Posterior cingulate gyrus (tissue), 11 donors: ENCODE measurements at regions not wholly inside any gene's neighbourhood (a gene's known extent, or its start where the extent isn't known, plus 50 kb on each side); places are given as distances from the start of the nearest gene placed in this dataset.

Experiments
- DNase-seq, 10 donors: peaks; one replicate each; pipeline versions ENCODE4 v3.0.0 to v3.0.0-alpha.2; 2020 to 2021; ENCODE audit warnings: mixed read lengths in 3 of 10
- intact Hi-C: fragments of 100-400 bp; cut with DNase I; formaldehyde crosslinking; loops from one replicate; pipeline ENCODE4 v1.15.1; 2023

- no peak for DNase-seq
- intact Hi-C loops = no loop called here
These were observed 106.7 kb upstream of the ZC3H12C start for GRCh38 chr11:109986488-109986887.

GRCh38 chr11:109991835-109992234 is 101.4 kb upstream of the ZC3H12C start:
- intact Hi-C loops = no loop called here
- no peak for DNase-seq

GRCh38 chr11:109993786-109994185 is 99.4 kb upstream of the ZC3H12C start:
- no peak for DNase-seq

GRCh38 chr11:109994907-109995306 is 98.3 kb upstream of the ZC3H12C start:
- DNase-seq = no peak
- intact Hi-C loops = no loop called here

More at GRCh38 chr11:109993786-109994185, 99.4 kb upstream of the ZC3H12C start:
- intact Hi-C loops = no loop called here

GRCh38 chr11:109996060-109996459 is 97.1 kb upstream of the ZC3H12C start:
- no peak for DNase-seq

GRCh38 chr11:109998921-109999320 is 94.3 kb upstream of the ZC3H12C start:
- intact Hi-C loops = no loop called here
- DNase-seq = peak in 5 of 10 donors; percentile 11 to 69 (median 16)

More at GRCh38 chr11:109996060-109996459, 97.1 kb upstream of the ZC3H12C start:
- intact Hi-C loops = no loop called here

GRCh38 chr11:110000031-110000502 is 93.1 kb upstream of the ZC3H12C start:
- intact Hi-C loops = no loop called here
- no peak for DNase-seq

- DNase-seq = no peak
- intact Hi-C loops = no loop called here
These were observed 92.3 kb upstream of the ZC3H12C start for GRCh38 chr11:110000850-110001249.

- no peak for DNase-seq
- intact Hi-C loops = no loop called here
These were observed 89.8 kb upstream of the ZC3H12C start for GRCh38 chr11:110003426-110003825.

GRCh38 chr11:110011595-110011994 is 81.6 kb upstream of the ZC3H12C start:
- DNase-seq = no peak
- intact Hi-C loops = no loop called here

- DNase-seq = no peak
- intact Hi-C loops = no loop called here
These were observed 77.5 kb upstream of the ZC3H12C start for GRCh38 chr11:110015695-110016094.

- no peak for DNase-seq
- intact Hi-C loops = no loop called here
These were observed 73.5 kb upstream of the ZC3H12C start for GRCh38 chr11:110019675-110020074.

GRCh38 chr11:110022548-110022947 is 70.6 kb upstream of the ZC3H12C start:
- DNase-seq = no peak
- intact Hi-C loops = no loop called here

GRCh38 chr11:110023711-110024110 is 69.5 kb upstream of the ZC3H12C start:
- intact Hi-C loops = no loop called here
- DNase-seq = no peak

GRCh38 chr11:110026858-110027626 is 66.2 kb upstream of the ZC3H12C start:
- no peak for DNase-seq
- intact Hi-C loops = no loop called here

GRCh38 chr11:110027627-110028371 is 65.4 kb upstream of the ZC3H12C start:
- intact Hi-C loops = no loop called here
- DNase-seq = no peak

- intact Hi-C loops = no loop called here
- DNase-seq = no peak
These were observed 64.3 kb upstream of the ZC3H12C start for GRCh38 chr11:110028921-110029320.

GRCh38 chr11:110029714-110030113 is 63.5 kb upstream of the ZC3H12C start:
- intact Hi-C loops = no loop called here
- no peak for DNase-seq

GRCh38 chr11:110031171-110031570 is 62.0 kb upstream of the ZC3H12C start:
- no peak for DNase-seq
- intact Hi-C loops = no loop called here

GRCh38 chr11:110032259-110032658 is 60.9 kb upstream of the ZC3H12C start:
- intact Hi-C loops = no loop called here

GRCh38 chr11:110032957-110033570 is 60.1 kb upstream of the ZC3H12C start:
- intact Hi-C loops = no loop called here
- no peak for DNase-seq

More at GRCh38 chr11:110032259-110032658, 60.9 kb upstream of the ZC3H12C start:
- DNase-seq = no peak
